ENCODE measurements at regions not wholly inside any gene's neighbourhood (a gene's known extent, or its start where the extent isn't known, plus 50 kb on each side); places are given as distances from the start of the nearest gene placed in this dataset.

GRCh38 chr12:17528394-17528793 is 561.6 kb downstream of the RERGL start:
- no peaks in the 10 kb centered on the region for H3K9me2 ChIP-seq (ENCODE audit: insufficient read depth, low read length)
- H3K27me3 ChIP-seq (ENCODE audit: insufficient read depth, low read depth, low read length), result no peaks in the 10 kb centered on the region
- no peaks in the 10 kb centered on the region for H3K79me2 ChIP-seq (replicated peaks; ENCODE audit: insufficient read depth, low read length)
- H3K4me2 ChIP-seq (ENCODE audit: low read length), result no peak overlapping the region
- H3K9me3 ChIP-seq (ENCODE audit: low read length), result no peaks in the 10 kb centered on the region
- no peak overlapping the region for H3K4me3 ChIP-seq (ENCODE audit: low read length)
- H3K9ac ChIP-seq (ENCODE audit: low read length), result no peak overlapping the region
- TF ChIP-seq MXI1 (conservative IDR thresholded peaks at IDR 0.05; ENCODE audit: poor library complexity, severe bottlenecking), result no peak
- no peak for TF ChIP-seq CTCF (IDR thresholded peaks at IDR 0.05; ENCODE audit: poor library complexity, severe bottlenecking)
- TF ChIP-seq SMC3 (conservative IDR thresholded peaks at IDR 0.05; ENCODE audit: poor library complexity), result no peak
- no peak for TF ChIP-seq EZH2 (IDR thresholded peaks at IDR 0.05; ENCODE audit: borderline replicate concordance, insufficient read depth, low read length, poor library complexity, severe bottlenecking)
- no peak for TF ChIP-seq TAF1 (IDR thresholded peaks at IDR 0.05; ENCODE audit: low read depth)
- TF ChIP-seq POLR2AphosphoS5 (IDR thresholded peaks at IDR 0.05), result no peak
- no peak for TF ChIP-seq RAD21 (conservative IDR thresholded peaks at IDR 0.05)
- no peak for TF ChIP-seq REST (IDR thresholded peaks at IDR 0.05; ENCODE audit: borderline replicate concordance)
- TF ChIP-seq EP300 (conservative IDR thresholded peaks at IDR 0.05; ENCODE audit: poor library complexity, severe bottlenecking), result no peak
- no peak overlapping the region for H2AFZ ChIP-seq (ENCODE audit: low read depth, low read length)
- no peak overlapping the region for H3K27ac ChIP-seq (ENCODE audit: low read length)
- H3K36me3 ChIP-seq (ENCODE audit: insufficient read depth, low read length), result no peaks in the 10 kb centered on the region
- H3F3A ChIP-seq (ENCODE audit: insufficient read depth, low read length, poor library complexity, severe bottlenecking), result no peaks in the 10 kb centered on the region
- no peaks in the 10 kb centered on the region for H4K20me1 ChIP-seq (ENCODE audit: insufficient read depth)

- Histone ChIP-seq H3K27ac (ENCODE audit: low read length) (no peak overlapping the region), H3K9ac (ENCODE audit: low read length) (no peak overlapping the region), H3F3A (ENCODE audit: insufficient read depth, low read length, poor library complexity, severe bottlenecking) (no peaks in the 10 kb centered on the region), H3K9me3 (ENCODE audit: low read length) (no peaks in the 10 kb centered on the region), H3K79me2 (replicated peaks; ENCODE audit: insufficient read depth, low read length) (no peaks in the 10 kb centered on the region), H3K4me3 (ENCODE audit: low read length) (no peak overlapping the region), H3K36me3 (ENCODE audit: insufficient read depth, low read length) (no peaks in the 10 kb centered on the region), H3K4me2 (ENCODE audit: low read length) (no peak overlapping the region), H3K9me2 (ENCODE audit: insufficient read depth, low read length) (no peaks in the 10 kb centered on the region), H2AFZ (ENCODE audit: low read depth, low read length) (no peak overlapping the region), H4K20me1 (ENCODE audit: insufficient read depth) (no peaks in the 10 kb centered on the region), H3K27me3 (ENCODE audit: insufficient read depth, low read depth, low read length) (no peaks in the 10 kb centered on the region)
- TF ChIP-seq RAD21 (conservative IDR thresholded peaks at IDR 0.05), result no peak
- no peak for TF ChIP-seq SMC3 (conservative IDR thresholded peaks at IDR 0.05; ENCODE audit: poor library complexity)
- no peak for TF ChIP-seq REST (IDR thresholded peaks at IDR 0.05; ENCODE audit: borderline replicate concordance)
- no peak for TF ChIP-seq EZH2 (IDR thresholded peaks at IDR 0.05; ENCODE audit: borderline replicate concordance, insufficient read depth, low read length, poor library complexity, severe bottlenecking)
- TF ChIP-seq POLR2AphosphoS5 (IDR thresholded peaks at IDR 0.05), result no peak
- no peak for TF ChIP-seq MXI1 (conservative IDR thresholded peaks at IDR 0.05; ENCODE audit: poor library complexity, severe bottlenecking)
- TF ChIP-seq TAF1 (IDR thresholded peaks at IDR 0.05; ENCODE audit: low read depth), result no peak
- no peak for TF ChIP-seq EP300 (conservative IDR thresholded peaks at IDR 0.05; ENCODE audit: poor library complexity, severe bottlenecking)
- TF ChIP-seq CTCF (IDR thresholded peaks at IDR 0.05; ENCODE audit: poor library complexity, severe bottlenecking), result no peak
Observed at GRCh38 chr12:17527021-17527420, 563.0 kb downstream of the RERGL start.

Data from neural cell (in vitro differentiated cells).